MM.1S (cell line): ENCODE measurements at regions not wholly inside any gene's neighbourhood (a gene's known extent, or its start where the extent isn't known, plus 50 kb on each side); places are given as distances from the start of the nearest gene placed in this dataset.
"Not testable (repeated sequence)": the region's sequence is repeated elsewhere in the genome, so short reads cannot be mapped to it uniquely, and the experiment has no call there.

Experiments
- DNase-seq: peaks from one replicate; pipeline ENCODE4 v3.0.0-alpha.2; 2015
- H2AFZ ChIP-seq: fragments of 300-600 bp; sonication (generic); 2 replicates; pipeline ENCODE4 v1.6.0; 2016; ENCODE audit warnings: antibody characterized with exemption, low read length
- H3F3A ChIP-seq: fragments of 300-600 bp; sonication (generic); 2 replicates; pipeline ENCODE4 v1.6.1; 2016; ENCODE audit warnings: mild to moderate bottlenecking, antibody characterized with exemption, low read length, moderate library complexity, mixed read lengths; ENCODE audit not compliant: insufficient read depth
- H3K27ac ChIP-seq: fragments of 300-600 bp; sonication (generic); 2 replicates; pipeline ENCODE4 v1.5.1; 2016; ENCODE audit warnings: mild to moderate bottlenecking, low read length
- H3K27me3 ChIP-seq: fragments of 300-600 bp; sonication (generic); replicated peaks from 2 replicates; pipeline ENCODE4 v1.6.0; 2016; ENCODE audit warnings: low read length; ENCODE audit not compliant: insufficient read depth
- H3K36me3 ChIP-seq: fragments of 300-600 bp; sonication (generic); replicated peaks from 2 replicates; pipeline ENCODE4 v1.6.1; 2016; ENCODE audit warnings: mild to moderate bottlenecking, low read length, mixed read lengths; ENCODE audit not compliant: insufficient read depth
- H3K4me1 ChIP-seq: fragments of 300-600 bp; sonication (generic); 2 replicates; pipeline ENCODE4 v1.6.1; 2016; ENCODE audit warnings: low read length, mixed read lengths
- H3K4me2 ChIP-seq: fragments of 300-600 bp; sonication (generic); 2 replicates; pipeline ENCODE4 v1.6.0; 2016; ENCODE audit warnings: low read depth, low read length
- H3K4me3 ChIP-seq: fragments of 300-600 bp; sonication (generic); 2 replicates; pipeline ENCODE4 v1.5.1; 2016; ENCODE audit warnings: low read length, mixed read lengths
- H3K79me2 ChIP-seq: fragments of 300-600 bp; sonication (generic); 2 replicates; pipeline ENCODE4 v1.6.1; 2016; ENCODE audit warnings: mixed run types, low read length, mixed read lengths
- H3K9ac ChIP-seq: fragments of 300-600 bp; sonication (generic); 2 replicates; pipeline ENCODE4 v1.6.1; 2016; ENCODE audit warnings: low read length, mixed read lengths
- H3K9me2 ChIP-seq: fragments of 300-600 bp; sonication (generic); replicated peaks from 2 replicates; pipeline ENCODE4 v1.6.1; 2016; ENCODE audit warnings: mild to moderate bottlenecking, low read length, mixed read lengths; ENCODE audit not compliant: insufficient read depth
- H3K9me3 ChIP-seq: fragments of 300-600 bp; sonication (generic); replicated peaks from 2 replicates; pipeline ENCODE4 v1.6.1; 2016; ENCODE audit warnings: mild to moderate bottlenecking, low read length, mixed read lengths; ENCODE audit not compliant: insufficient read depth
- H4K20me1 ChIP-seq: fragments of 300-600 bp; sonication (generic); 2 replicates; pipeline ENCODE4 v1.6.1; 2016; ENCODE audit warnings: mild to moderate bottlenecking, low read length, moderate library complexity, mixed read lengths; ENCODE audit not compliant: insufficient read depth
- CTCF ChIP-seq: fragments of 300-600 bp; sonication (generic); IDR thresholded peaks from 2 replicates; pipeline ENCODE4 v1.5.1; 2016; ENCODE audit warnings: antibody characterized with exemption, low read length, mixed read lengths
- EZH2 ChIP-seq: fragments of 300-600 bp; sonication (generic); optimal IDR thresholded peaks from 2 replicates; pipeline ENCODE3; 2017; ENCODE audit warnings: low read depth, mild to moderate bottlenecking, antibody characterized with exemption, low read length, mixed read lengths
- EZH2phosphoT487 ChIP-seq: fragments of 300-600 bp; sonication (generic); IDR thresholded peaks from 2 replicates; pipeline ENCODE4 v1.6.1; 2018; ENCODE audit warnings: antibody characterized with exemption, low read length

DNA sequence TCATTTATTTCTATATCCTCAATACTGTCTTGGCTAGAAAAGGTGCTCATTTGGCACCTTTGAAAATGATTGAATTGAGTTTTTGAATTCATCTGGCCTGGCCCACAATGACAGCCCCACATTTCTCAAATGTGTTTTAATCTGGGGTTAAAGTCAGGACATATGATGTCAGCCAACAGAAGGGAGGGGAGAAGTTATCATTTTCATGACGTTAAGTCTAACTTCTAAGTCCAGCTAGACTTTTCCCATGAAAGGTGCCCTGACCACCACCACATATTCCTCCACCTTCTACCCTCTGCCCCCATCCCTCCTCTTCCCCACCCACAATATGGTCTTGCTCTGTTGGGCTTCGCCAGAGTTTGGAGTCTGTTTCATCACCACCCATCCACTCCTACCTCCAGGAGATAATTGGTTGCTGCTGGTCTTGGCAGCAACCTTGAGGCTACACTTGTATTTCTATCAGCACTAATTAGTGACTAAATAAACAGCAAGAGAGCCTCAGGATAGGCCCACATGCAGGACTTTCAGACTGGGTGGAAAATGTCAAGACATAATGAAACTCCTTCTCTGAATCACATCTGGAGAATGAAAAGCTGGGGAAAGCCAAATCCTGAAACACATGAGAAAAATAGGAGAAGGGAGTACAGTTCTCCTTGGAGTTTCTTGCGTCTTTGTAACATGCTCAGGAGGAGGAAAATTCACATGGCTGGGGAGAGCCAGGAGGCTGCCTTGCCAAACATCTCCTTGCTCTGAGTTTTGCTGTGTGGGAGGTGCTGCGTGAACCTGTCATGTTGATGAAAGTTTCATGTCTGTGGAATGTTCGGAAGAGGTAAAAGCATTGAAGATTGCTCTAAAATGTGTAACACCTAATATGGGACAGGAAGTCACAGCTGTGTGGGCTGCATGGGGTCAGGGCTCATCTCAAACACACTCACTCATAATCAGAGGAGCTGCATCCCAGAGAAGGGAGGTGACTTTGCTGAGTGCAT lies 544.7 kb upstream of the KLF4 start:
- H2AFZ ChIP-seq: no peak overlapping the region
- H3K9me2 ChIP-seq: no peaks in the 10 kb centered on the region
- TF ChIP-seq EZH2: no peak
- TF ChIP-seq EZH2phosphoT487: no peak
- TF ChIP-seq CTCF: no peak
- no peak overlapping the region for H3K27ac ChIP-seq
- H4K20me1 ChIP-seq: no peaks in the 10 kb centered on the region
- no peaks in the 10 kb centered on the region for H3K4me1 ChIP-seq
- H3K9me3 ChIP-seq: no peaks in the 10 kb centered on the region
- no peaks in the 10 kb centered on the region for H3K27me3 ChIP-seq
- H3F3A ChIP-seq: no peaks in the 10 kb centered on the region
- no peak overlapping the region for H3K4me3 ChIP-seq
- no peak overlapping the region for H3K4me2 ChIP-seq
- no peaks in the 10 kb centered on the region for H3K36me3 ChIP-seq
- DNase-seq: no peak
- H3K9ac ChIP-seq: no peak overlapping the region
- no peaks in the 10 kb centered on the region for H3K79me2 ChIP-seq

DNA sequence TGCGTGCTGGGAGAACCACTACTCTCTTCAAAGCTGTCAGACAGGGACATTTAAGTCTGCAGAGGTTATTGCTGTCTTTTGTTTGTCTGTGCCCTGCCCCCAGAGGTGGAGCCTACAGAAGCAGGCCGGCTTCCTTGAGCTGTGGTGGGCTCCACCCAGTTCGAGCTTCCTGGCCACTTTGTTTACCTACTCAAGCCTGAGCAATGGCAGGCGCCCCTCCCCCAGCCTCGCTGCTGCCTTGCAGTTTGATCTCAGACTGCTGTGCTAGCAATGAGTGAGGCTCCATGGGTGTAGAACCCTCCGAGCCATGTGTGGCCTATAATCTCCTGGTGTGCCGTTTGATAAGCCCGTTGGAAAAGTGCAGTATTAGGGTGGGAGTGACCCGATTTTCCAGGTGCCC lies 542.5 kb upstream of the KLF4 start:
- H4K20me1 ChIP-seq, H3K9me3 ChIP-seq, H3K27ac ChIP-seq, DNase-seq, H3F3A ChIP-seq, H3K9me2 ChIP-seq, H3K79me2 ChIP-seq, H3K4me2 ChIP-seq, H3K4me3 ChIP-seq, H3K4me1 ChIP-seq, H3K27me3 ChIP-seq, H3K9ac ChIP-seq, H3K36me3 ChIP-seq, H2AFZ ChIP-seq: not testable (repeated sequence)

DNA sequence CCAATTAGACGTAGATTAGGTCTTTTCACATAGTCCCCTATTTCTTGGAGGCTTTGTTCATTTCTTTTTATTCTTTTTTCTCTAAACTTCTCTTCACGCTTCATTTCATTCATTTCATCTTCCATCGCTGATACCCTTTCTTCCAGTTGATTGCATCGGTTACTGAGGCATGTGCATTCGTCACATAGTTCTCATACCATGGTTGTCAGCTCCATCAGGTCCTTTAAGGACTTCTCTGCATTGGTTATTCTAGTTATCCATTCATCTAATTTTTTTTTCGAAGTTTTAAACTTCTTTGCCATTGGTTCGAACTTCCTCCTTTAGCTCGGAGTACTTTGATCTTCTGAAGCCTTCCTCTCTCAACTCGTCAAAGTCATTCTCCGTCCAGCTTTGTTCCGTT lies 541.7 kb upstream of the KLF4 start:
- H3K36me3 ChIP-seq, H4K20me1 ChIP-seq, H3K4me2 ChIP-seq, H3K9ac ChIP-seq, H2AFZ ChIP-seq, H3K79me2 ChIP-seq, H3K9me2 ChIP-seq, H3K27ac ChIP-seq, H3K4me1 ChIP-seq, H3K27me3 ChIP-seq, DNase-seq, H3K9me3 ChIP-seq, H3K4me3 ChIP-seq, H3F3A ChIP-seq: not testable (repeated sequence)

DNA sequence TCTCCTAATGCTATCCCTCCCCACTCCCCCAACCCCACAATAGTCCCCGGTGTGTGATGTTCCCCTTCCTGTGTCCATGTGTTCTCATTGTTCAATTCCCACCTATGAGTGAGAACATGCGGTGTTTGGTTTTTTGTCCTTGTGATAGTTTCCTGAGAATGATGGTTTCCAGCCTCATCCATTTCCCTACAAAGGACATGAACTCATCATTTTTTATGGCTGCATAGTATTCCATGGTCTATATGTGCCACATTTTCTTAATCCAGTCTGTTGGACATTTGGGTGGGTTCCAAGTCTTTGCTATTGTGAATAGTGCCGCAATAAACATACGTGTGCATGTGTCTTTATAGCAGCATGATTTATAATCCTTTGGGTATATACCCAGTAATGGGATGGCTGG lies 537.1 kb upstream of the KLF4 start:
- not testable (repeated sequence) for H4K20me1 ChIP-seq, H3K36me3 ChIP-seq, DNase-seq, H3K9ac ChIP-seq, H3K9me3 ChIP-seq, H2AFZ ChIP-seq, H3K79me2 ChIP-seq, H3K27ac ChIP-seq, H3K27me3 ChIP-seq, H3K4me1 ChIP-seq, H3F3A ChIP-seq, H3K9me2 ChIP-seq, H3K4me2 ChIP-seq, H3K4me3 ChIP-seq

GRCh38 chr9:108024604-108025003 lies 535.0 kb upstream of the KLF4 start:
- H2AFZ ChIP-seq: no peak overlapping the region
- H3K36me3 ChIP-seq: no peaks in the 10 kb centered on the region
- H3K4me1 ChIP-seq: no peaks in the 10 kb centered on the region
- H3K4me2 ChIP-seq: no peak overlapping the region
- no peak for DNase-seq
- H3F3A ChIP-seq: no peaks in the 10 kb centered on the region
- H3K9me2 ChIP-seq: no peaks in the 10 kb centered on the region
- no peak overlapping the region for H3K27ac ChIP-seq
- no peak overlapping the region for H3K9ac ChIP-seq
- no peaks in the 10 kb centered on the region for H3K27me3 ChIP-seq
- H3K79me2 ChIP-seq: no peaks in the 10 kb centered on the region
- no peak for TF ChIP-seq EZH2phosphoT487
- TF ChIP-seq CTCF: no peak
- TF ChIP-seq EZH2: no peak
- H3K9me3 ChIP-seq: no peaks in the 10 kb centered on the region
- H3K4me3 ChIP-seq: no peak overlapping the region
- no peaks in the 10 kb centered on the region for H4K20me1 ChIP-seq
